GM12891 (cell line): ENCODE measurements at regions not wholly inside any gene's neighbourhood (a gene's known extent, or its start where the extent isn't known, plus 50 kb on each side); places are given as distances from the start of the nearest gene placed in this dataset.
"Not testable (repeated sequence)": the region's sequence is repeated elsewhere in the genome, so short reads cannot be mapped to it uniquely, and the experiment has no call there.

Source experiments
- POLR2A ChIP-seq: IDR thresholded peaks from 2 replicates; pipeline ENCODE4 v1.6.1; 2011; ENCODE audit warnings: low read depth, low read length, control low read depth
- SPI1 ChIP-seq: IDR thresholded peaks from 2 replicates; pipeline ENCODE4 v1.6.1; 2011; ENCODE audit warnings: low read depth, low read length, control low read depth

DNA sequence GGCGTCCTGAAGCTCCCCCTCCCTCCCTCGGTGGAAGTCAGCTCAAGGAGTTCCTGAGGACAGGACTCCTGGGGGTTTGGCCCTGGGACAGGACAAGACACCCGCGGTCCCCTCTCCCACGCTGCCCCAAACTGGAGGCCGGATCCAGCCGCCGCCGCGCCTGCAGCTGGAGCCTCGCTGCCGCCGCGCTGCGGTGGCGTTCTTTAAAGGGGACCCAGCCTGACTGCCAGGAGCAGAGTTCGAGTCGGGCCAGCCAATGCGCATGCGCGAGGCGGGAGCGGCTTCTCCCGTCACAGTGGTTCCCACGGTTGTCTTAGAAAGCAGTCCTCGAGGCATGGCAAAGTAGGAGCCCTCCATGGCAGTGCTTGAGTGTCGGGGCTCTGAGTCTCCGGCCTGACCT is 362.7 kb upstream of the ZNF337 start:
- TF ChIP-seq POLR2A, SPI1: not testable (repeated sequence)
